OCI-LY7 (cell line): ENCODE measurements at regions not wholly inside any gene's neighbourhood (a gene's known extent, or its start where the extent isn't known, plus 50 kb on each side); places are given as distances from the start of the nearest gene placed in this dataset.

Experiments used
- EZH2phosphoT487 ChIP-seq: fragments of 200-600 bp; sonication (generic); IDR thresholded peaks from 2 replicates; pipeline ENCODE4 v1.6.1; 2018; ENCODE audit warnings: low read depth, borderline replicate concordance, mild to moderate bottlenecking, mixed run types, antibody characterized with exemption, low read length, moderate library complexity, mixed read lengths
- TF ChIP-seq, protein P1 (sequence below): fragments of 200-600 bp; sonication (generic); conservative IDR thresholded peaks from 2 replicates; pipeline ENCODE4 v1.5.1; 2014; ENCODE audit warnings: mild to moderate bottlenecking, antibody characterized with exemption, low read length, moderate library complexity, mixed read lengths

DNA sequence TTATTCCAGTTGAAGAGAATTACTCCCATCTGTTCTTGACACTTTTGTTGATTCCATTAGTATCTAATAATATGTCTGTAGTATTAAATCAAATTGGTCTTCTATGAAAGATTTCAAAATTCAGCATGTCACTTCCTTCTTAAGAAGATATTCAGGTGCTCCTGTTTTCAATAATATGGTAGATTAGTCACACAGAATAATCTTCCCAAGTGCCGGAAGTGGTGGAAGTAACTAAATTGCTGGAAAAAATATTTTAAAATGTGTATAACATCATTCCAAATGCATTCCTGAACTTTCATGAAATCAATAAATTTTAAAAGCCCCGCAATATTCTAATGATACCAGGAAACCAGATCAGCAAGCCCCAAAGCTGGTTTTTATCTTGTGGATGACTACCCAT, 281.3 kb downstream of the EPM2A start:
- TF ChIP-seq, protein P1, sequence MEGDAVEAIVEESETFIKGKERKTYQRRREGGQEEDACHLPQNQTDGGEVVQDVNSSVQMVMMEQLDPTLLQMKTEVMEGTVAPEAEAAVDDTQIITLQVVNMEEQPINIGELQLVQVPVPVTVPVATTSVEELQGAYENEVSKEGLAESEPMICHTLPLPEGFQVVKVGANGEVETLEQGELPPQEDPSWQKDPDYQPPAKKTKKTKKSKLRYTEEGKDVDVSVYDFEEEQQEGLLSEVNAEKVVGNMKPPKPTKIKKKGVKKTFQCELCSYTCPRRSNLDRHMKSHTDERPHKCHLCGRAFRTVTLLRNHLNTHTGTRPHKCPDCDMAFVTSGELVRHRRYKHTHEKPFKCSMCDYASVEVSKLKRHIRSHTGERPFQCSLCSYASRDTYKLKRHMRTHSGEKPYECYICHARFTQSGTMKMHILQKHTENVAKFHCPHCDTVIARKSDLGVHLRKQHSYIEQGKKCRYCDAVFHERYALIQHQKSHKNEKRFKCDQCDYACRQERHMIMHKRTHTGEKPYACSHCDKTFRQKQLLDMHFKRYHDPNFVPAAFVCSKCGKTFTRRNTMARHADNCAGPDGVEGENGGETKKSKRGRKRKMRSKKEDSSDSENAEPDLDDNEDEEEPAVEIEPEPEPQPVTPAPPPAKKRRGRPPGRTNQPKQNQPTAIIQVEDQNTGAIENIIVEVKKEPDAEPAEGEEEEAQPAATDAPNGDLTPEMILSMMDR: no peak
- no peak for TF ChIP-seq EZH2phosphoT487
